Hepatocyte (in vitro differentiated cells): ENCODE measurements at regions not wholly inside any gene's neighbourhood (a gene's known extent, or its start where the extent isn't known, plus 50 kb on each side); places are given as distances from the start of the nearest gene placed in this dataset.

ENCODE experiments used
- DNase-seq: peaks from one replicate; pipeline ENCODE4 v3.0.0-alpha.2; 2016; ENCODE audit warnings: low spot score
- H2AFZ ChIP-seq: fragments of 200-600 bp; sonication (generic); 2 replicates; pipeline ENCODE4 v1.6.0; 2016; ENCODE audit warnings: antibody characterized with exemption, mild to moderate bottlenecking
- H3K27ac ChIP-seq: fragments of 200-600 bp; sonication (generic); 2 replicates; pipeline ENCODE4 v1.5.1; 2016; ENCODE audit warnings: mild to moderate bottlenecking
- H3K27me3 ChIP-seq: fragments of 200-600 bp; sonication (generic); 2 replicates; pipeline ENCODE4 v1.6.1; 2016
- H3K36me3 ChIP-seq: fragments of 200-600 bp; sonication (generic); replicated peaks from 2 replicates; pipeline ENCODE4 v1.5.1; 2016; ENCODE audit warnings: low read depth; ENCODE audit not compliant: insufficient read depth
- H3K4me1 ChIP-seq: fragments of 200-600 bp; sonication (generic); 2 replicates; pipeline ENCODE4 v1.5.1; 2016; ENCODE audit warnings: mild to moderate bottlenecking, moderate library complexity; ENCODE audit not compliant: insufficient read depth
- H3K4me2 ChIP-seq: fragments of 200-600 bp; sonication (generic); 2 replicates; pipeline ENCODE4 v1.6.0; 2016
- H3K4me3 ChIP-seq: fragments of 200-600 bp; sonication (generic); 2 replicates; pipeline ENCODE4 v1.5.1; 2016; ENCODE audit warnings: mild to moderate bottlenecking
- H3K79me2 ChIP-seq: fragments of 200-600 bp; sonication (generic); 2 replicates; pipeline ENCODE4 v1.6.0; 2017; ENCODE audit warnings: mild to moderate bottlenecking
- H3K9me2 ChIP-seq: fragments of 200-600 bp; sonication (generic); replicated peaks from 2 replicates; pipeline ENCODE4 v1.6.0; 2017; ENCODE audit warnings: mild to moderate bottlenecking; ENCODE audit not compliant: insufficient read depth
- H3K9me3 ChIP-seq: fragments of 200-600 bp; sonication (generic); 2 replicates; pipeline ENCODE4 v1.5.1; 2016; ENCODE audit warnings: low read depth, mild to moderate bottlenecking
- H4K20me1 ChIP-seq: fragments of 200-600 bp; sonication (generic); 2 replicates; pipeline ENCODE4 v1.6.0; 2016; ENCODE audit warnings: mild to moderate bottlenecking; ENCODE audit not compliant: insufficient read depth, poor library complexity, severe bottlenecking
- CTCF ChIP-seq: fragments of 200-600 bp; sonication (generic); IDR thresholded peaks from 2 replicates; pipeline ENCODE4 v1.5.1; 2016; ENCODE audit warnings: antibody characterized with exemption, mild to moderate bottlenecking; ENCODE audit not compliant: poor library complexity
- EZH2 ChIP-seq: fragments of 200-600 bp; sonication (generic); IDR thresholded peaks from 2 replicates; pipeline ENCODE4 v1.6.1; 2016; ENCODE audit warnings: antibody characterized with exemption, mild to moderate bottlenecking, borderline replicate concordance
- EZH2phosphoT487 ChIP-seq: fragments of 200-600 bp; sonication (generic); IDR thresholded peaks from one replicate; pipeline ENCODE4 v1.6.1; 2018; ENCODE audit warnings: antibody characterized with exemption, mild to moderate bottlenecking, low read depth, moderate library complexity; ENCODE audit not compliant: unreplicated experiment, severe bottlenecking
- WGBS: methylation state at CpG from one replicate; pipeline ENCODE4 v1.1.6; 2016; ENCODE audit warnings: low lambda C conversion rate; ENCODE audit errors: missing lambda C conversion rate; 5-methylcytosine and 5-hydroxymethylcytosine counted together

- H2AFZ ChIP-seq, result no peak overlapping the region
- WGBS, result 90% methylated on average over 18 of the region's 18 CpGs
Measured at GRCh38 chr12:126772171-126772864, 1494.7 kb upstream of the TMEM132C start.

GRCh38 chr12:126773012-126773411, 1494.0 kb upstream of the TMEM132C start:
- Histone ChIP-seq H3K27me3 (no peaks in the 10 kb centered on the region), H4K20me1 (no peaks in the 10 kb centered on the region), H2AFZ (no peak overlapping the region), H3K27ac (no peak overlapping the region), H3K36me3 (no peaks in the 10 kb centered on the region), H3K4me1 (no peaks in the 10 kb centered on the region), H3K79me2 (no peaks in the 10 kb centered on the region), H3K4me3 (no peak overlapping the region), H3K9me3 (no peaks in the 10 kb centered on the region), H3K9me2 (no peaks in the 10 kb centered on the region), H3K4me2 (no peak overlapping the region)
- 88% methylated on average over 5 of the region's 5 CpGs for WGBS
- TF ChIP-seq EZH2phosphoT487, result no peak
- TF ChIP-seq EZH2, result no peak
- TF ChIP-seq CTCF, result no peak
- no peak for DNase-seq

More at GRCh38 chr12:126772171-126772864, 1494.7 kb upstream of the TMEM132C start:
- H3K4me3 ChIP-seq, result no peak overlapping the region
- TF ChIP-seq EZH2phosphoT487 (no peak), EZH2 (no peak), CTCF (no peak)
- no peaks in the 10 kb centered on the region for H3K27me3 ChIP-seq
- no peak for DNase-seq
- H3K79me2 ChIP-seq, result no peaks in the 10 kb centered on the region
- no peak overlapping the region for H3K27ac ChIP-seq
- no peaks in the 10 kb centered on the region for H3K9me3 ChIP-seq
- no peaks in the 10 kb centered on the region for H3K4me1 ChIP-seq
- no peaks in the 10 kb centered on the region for H4K20me1 ChIP-seq
- no peaks in the 10 kb centered on the region for H3K36me3 ChIP-seq
- H3K4me2 ChIP-seq, result no peak overlapping the region
- no peaks in the 10 kb centered on the region for H3K9me2 ChIP-seq

GRCh38 chr12:126773491-126773890, 1493.5 kb upstream of the TMEM132C start:
- H3K9me3 ChIP-seq, result no peaks in the 10 kb centered on the region
- H3K36me3 ChIP-seq, result no peaks in the 10 kb centered on the region
- no peak overlapping the region for H3K4me3 ChIP-seq
- H3K27ac ChIP-seq, result no peak overlapping the region
- peaks cover 3% of the 10 kb centered on the region for H3K27me3 ChIP-seq
- DNase-seq, result no peak
- no peaks in the 10 kb centered on the region for H3K4me1 ChIP-seq
- WGBS, result 93% methylated on average over 1 of the region's 1 CpG
- H3K9me2 ChIP-seq, result no peaks in the 10 kb centered on the region
- TF ChIP-seq CTCF, result no peak
- no peak for TF ChIP-seq EZH2
- TF ChIP-seq EZH2phosphoT487, result no peak
- no peaks in the 10 kb centered on the region for H4K20me1 ChIP-seq
- no peaks in the 10 kb centered on the region for H3K79me2 ChIP-seq
- H3K4me2 ChIP-seq, result no peak overlapping the region
- no peak overlapping the region for H2AFZ ChIP-seq
